Putamen (tissue), 1 donor: ENCODE measurements at regions not wholly inside any gene's neighbourhood (a gene's known extent, or its start where the extent isn't known, plus 50 kb on each side); places are given as distances from the start of the nearest gene placed in this dataset.
"Not testable (repeated sequence)": the region's sequence is repeated elsewhere in the genome, so short reads cannot be mapped to it uniquely, and the experiment has no call there.

Source experiments
- DNase-seq: peaks from one replicate; pipeline ENCODE4 v3.0.0-alpha.2; 2016; ENCODE audit warnings: low spot score

GRCh38 chr18:59800897-59801296 lies 98.9 kb upstream of the PMAIP1 start:
- DNase-seq: no peak

GRCh38 chr18:59799383-59800015 lies 100.3 kb upstream of the PMAIP1 start:
- no peak for DNase-seq

DNA sequence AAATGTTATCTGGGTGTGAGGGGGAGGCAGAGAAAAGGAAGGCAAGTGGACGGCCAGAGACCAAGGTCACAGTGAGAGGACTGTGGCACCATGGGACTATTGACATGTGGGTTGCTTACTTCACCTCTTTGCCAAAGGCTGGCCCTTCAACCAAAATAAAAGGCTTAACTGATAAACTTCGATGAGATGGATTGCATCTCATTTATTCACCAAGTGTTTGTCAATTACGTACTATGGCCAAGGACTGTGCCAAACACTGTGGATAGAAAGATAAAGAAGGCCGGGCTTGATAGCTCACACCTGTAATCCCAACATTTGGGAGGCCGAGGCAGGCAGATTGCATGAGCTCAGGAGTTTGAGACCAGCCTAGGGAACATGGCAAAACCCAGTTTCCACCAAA lies 98.7 kb upstream of the CCBE1 start:
- DNase-seq: no peak

GRCh38 chr18:59792353-59792752 lies 95.1 kb upstream of the CCBE1 start:
- DNase-seq: no peak

GRCh38 chr18:59790346-59790936 lies 93.2 kb upstream of the CCBE1 start:
- not testable (repeated sequence) for DNase-seq

DNA sequence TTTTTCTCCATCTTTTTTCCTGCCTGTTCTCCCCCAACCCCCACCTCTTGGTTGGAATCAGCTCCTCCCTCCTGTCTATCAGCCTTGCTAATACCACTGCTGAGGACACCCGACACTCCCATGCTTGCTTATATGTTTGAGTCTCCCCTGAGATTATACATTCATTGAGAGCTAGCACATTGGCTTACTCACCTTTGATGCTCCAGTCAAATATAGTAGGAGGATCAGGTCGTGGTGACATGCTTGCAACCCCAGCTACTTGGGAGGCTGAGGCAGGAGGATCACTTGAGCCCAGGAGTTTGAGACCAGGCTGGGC lies 91.5 kb upstream of the CCBE1 start:
- no peak for DNase-seq

DNA sequence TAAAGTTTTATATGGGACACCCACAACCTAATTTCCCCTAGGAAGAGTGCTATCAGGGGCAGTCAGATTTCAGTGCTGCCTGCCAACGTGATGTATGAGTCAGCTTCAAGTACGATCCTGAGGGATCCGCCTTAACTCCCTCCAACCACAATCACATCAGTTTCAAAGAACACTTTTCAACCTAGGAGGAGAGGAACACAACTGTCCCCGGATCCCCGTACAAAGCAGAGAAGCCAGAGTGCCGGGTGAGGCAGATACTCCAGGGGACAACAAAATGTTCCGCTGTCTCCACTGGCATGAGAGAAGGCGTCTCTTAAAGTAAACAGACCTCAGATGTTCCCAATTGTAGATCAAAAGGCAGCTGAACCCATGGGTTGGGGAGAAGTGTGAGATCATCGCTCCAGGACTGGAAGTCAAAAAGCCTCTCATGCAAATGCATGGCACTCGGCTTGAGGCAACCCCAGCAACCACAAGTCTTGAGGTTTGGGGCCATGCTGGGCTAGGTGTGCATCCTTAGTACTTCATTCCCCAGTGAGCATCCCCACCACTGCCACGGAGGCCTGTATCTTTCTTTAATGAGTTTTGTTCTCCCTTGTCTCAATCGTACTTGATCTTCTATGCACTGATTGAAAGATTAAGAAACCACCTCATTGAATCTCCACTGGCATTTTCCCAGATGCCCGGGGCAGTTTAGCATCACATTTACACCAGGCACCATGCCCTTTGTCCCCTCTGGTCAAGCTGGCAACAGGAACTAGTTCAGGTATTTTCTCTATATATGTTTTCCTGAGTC lies 91.0 kb upstream of the CCBE1 start:
- DNase-seq: peak; percentile 24

DNA sequence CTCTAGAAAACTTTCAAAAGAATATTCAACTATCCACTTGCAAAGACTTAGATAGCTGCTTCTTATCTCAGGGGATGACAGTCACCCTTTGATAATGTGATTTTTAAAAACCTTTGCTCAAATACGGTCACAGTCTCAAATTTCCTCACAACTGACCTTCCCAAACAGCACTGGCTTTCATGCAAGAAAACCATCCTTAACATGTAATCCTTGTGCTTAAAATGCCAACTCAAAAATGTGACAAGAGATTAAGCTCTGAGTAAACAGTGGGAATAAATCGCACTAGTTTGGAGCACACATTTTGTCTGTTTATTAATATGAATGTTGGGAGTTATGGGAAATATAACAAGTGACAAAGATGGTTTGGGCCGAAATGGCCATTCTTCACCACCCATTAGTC lies 87.5 kb upstream of the CCBE1 start:
- DNase-seq: no peak

DNA sequence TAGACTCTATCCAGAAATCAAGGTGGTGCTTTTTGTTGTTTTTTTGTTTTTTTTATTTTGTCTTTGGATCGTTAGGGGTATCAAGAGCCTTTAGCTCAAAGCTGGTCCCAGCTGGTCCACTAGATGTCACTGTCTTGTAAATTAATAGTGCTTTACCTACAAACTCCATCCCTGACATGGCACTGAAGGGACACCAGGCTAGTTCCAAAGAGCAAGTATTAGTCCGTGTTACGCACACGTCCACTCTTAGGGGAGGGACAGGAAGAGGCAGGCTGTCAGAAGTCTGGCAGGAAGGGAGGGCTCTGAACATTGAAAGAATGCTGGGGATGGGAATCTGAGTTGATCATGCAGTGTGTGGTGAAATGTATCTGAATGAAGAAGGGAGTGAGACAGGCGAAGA lies 85.9 kb upstream of the CCBE1 start:
- no peak for DNase-seq

- DNase-seq: no peak
Measured at GRCh38 chr18:59779979-59780378, 82.8 kb upstream of the CCBE1 start.

DNA sequence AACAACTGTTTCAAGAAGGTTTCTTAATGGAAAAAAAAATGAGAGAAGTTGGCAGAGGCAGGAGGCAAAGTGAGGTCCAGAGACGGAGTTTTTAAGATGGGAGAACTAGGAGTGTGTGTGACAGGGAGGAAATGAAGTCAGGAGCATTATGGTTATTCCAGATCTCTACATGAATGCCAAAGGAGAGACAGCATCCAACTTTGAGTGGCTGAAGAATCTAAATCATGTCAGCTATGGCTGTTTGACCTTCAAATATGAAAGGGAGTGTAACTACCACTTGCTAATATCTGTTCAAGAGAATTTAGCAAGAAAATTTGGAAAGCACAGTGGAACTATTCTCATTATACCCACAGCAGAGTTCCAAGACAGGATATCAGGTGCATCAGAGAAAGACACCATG lies 81.2 kb upstream of the CCBE1 start:
- DNase-seq: no peak

DNA sequence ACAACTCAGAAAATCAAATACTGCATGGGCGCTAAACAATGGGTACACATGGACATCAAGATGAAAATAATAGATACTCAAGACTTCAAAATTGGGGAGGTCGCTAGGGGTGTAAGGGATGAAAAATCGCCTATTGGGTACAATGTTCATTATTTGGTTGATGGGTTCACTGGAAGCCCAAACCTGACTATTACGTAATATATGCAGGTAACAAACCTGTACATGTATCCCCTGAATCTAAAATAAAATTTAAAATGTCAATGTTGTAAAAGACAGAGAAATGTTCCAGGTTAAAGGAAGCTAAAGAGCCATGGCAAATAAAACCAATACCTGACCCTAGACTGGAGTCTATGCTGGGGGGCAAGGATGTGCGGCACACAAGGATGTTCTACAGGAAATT lies 80.4 kb upstream of the CCBE1 start:
- no peak for DNase-seq

DNA sequence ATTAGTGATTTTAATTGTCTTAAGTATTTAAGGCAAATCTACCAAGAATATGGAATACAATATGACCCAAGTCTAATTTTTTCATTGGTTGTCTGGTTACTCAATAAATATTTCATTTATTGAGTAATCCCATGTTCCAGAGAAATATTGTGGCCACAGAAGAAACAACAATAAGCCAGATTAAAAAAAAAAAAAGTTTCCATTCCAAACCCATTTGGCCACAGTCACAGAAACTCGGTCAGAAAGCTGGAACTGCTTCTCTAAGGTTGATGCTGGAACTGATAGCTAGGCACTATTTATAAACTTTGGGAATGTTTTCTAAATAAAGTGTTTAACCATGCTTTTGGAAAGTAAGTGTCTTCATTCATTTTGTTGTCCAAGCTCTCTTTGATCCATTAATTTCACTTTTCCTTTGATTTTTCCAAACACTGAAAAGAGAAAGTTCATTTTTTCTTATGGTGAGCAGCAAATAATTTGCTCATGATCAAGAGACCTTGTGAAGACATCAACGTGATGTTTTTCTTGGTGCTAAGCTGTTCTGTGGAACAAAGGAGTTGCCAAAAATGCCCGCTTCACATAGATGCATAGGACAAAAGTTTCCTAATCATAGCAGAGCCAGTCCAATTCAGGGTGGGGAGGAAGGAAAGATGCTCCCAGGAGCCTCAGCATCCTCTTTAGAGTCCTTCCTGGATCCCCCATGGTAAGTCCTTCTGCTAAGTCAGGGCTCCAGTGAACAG lies 72.1 kb upstream of the CCBE1 start:
- no peak for DNase-seq

DNA sequence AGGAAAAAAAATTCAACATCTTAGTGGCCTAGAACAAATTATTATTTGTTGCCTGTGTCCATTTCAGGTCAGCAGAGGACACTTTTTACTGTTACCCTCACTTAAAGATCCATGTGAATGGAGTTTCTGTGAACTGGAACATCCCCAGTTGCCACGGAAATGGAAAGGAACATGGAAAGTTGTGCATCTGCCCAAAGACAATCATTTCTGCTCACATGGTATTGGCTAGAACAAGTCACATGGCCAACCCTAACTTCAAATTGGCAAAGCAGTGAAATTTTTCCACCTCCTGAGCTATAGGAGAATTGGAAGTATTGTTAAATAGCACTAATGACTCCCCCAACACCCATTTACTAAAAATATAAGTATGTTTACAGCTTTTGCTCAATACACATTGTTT lies 71.2 kb upstream of the CCBE1 start:
- no peak for DNase-seq

GRCh38 chr18:59767732-59768131 lies 70.5 kb upstream of the CCBE1 start:
- DNase-seq: no peak

GRCh38 chr18:59765343-59765742 lies 68.1 kb upstream of the CCBE1 start:
- no peak for DNase-seq

DNA sequence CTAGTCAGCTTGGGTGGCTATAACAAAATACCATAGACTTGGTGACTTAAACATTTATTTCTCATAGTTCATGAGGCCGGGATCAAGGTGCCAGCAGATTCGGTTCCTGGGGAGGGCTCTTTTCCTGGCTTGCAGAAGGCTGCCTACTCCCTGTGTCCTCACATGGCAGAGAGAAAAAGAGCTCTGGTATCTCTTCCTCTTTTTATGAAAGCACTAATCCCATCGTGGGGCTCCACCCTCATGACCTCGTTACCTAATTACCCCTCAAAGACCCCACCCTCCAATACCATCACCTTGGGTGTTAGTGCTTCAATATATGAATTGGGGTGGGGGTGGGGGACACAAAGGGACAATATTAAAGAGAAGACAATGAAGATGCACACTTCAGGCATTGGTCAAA lies 67.1 kb upstream of the CCBE1 start:
- no peak for DNase-seq

DNA sequence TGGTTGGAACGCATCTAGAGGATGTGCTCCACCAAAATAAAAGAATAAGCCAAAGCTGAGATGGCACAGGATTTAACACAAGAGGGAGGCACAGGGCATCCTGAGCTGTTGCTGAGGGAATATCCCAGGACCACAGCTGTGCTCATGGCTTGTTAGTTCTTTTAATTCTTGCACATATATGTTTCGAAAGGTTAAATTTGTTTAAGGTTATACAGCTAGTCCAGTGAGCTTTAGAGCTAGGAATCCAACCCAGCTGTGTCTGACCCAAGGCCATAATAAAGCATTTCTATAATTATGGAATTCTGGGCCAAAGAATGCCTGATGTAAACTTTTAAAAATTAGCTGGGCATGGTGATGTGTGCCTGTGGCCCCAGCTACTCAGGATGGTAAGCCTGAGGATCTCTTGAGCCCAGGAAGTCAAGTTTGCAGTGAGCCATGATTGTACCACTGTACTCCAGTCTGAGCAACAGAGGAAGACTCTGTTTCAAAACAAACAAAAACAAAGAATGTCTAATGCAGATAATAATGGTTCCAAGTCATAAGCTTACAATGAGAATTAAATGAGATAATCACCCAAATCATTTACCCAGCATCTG lies 66.4 kb upstream of the CCBE1 start:
- no peak for DNase-seq

- no peak for DNase-seq
Measured at GRCh38 chr18:59760619-59761600, 63.7 kb upstream of the CCBE1 start.

DNA sequence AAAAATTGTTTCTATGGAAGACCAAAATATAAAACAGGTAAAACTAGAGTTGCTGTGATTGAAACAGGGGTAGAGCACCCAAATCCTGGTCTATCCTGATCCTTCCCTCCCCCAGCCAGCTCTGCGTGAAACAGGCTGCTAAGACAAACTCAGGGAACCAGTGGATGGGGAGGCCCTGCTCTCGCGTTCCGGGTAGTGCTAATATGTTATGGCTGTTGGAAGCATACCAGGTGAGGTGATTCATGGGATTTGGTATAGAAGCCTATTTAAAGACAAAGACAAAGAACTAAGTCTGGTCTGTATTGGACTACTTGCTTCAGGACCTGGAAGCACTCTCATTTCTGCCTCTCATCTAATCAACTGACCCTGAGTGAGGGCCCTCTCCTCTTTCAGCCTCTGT lies 63.0 kb upstream of the CCBE1 start:
- no peak for DNase-seq

- no peak for DNase-seq
Measured at GRCh38 chr18:59758837-59759236, 61.6 kb upstream of the CCBE1 start.
